SK-N-SH (cell line): ENCODE measurements at regions not wholly inside any gene's neighbourhood (a gene's known extent, or its start where the extent isn't known, plus 50 kb on each side); places are given as distances from the start of the nearest gene placed in this dataset.

Source experiments
- CTCF ChIA-PET: fragments of 300-600, 350-600 bp; formaldehyde crosslinking; extraction: SDS; loops from one replicate; lab custom pipeline; 2021; lab: Yijun Ruan, JAX
- POLR2A ChIA-PET: fragments of 350-600 bp; sonication (Branson Sonifier 250); formaldehyde crosslinking; extraction: SDS; loops from one replicate; lab custom pipeline; 2020; ENCODE audit warnings: antibody characterized with exemption, inconsistent platforms; lab: Yijun Ruan, JAX
- DNase-seq: peaks from one replicate; pipeline ENCODE4 v3.0.0; 2012
- H2AFZ ChIP-seq: fragments of 200-600 bp; sonication (generic); 2 replicates; pipeline ENCODE4 v1.8.1; 2016; ENCODE audit warnings: antibody characterized with exemption, mild to moderate bottlenecking, low read depth
- H3F3A ChIP-seq: fragments of 200-600 bp; sonication (generic); replicated peaks from 2 replicates; pipeline ENCODE3; 2016; ENCODE audit warnings: antibody characterized with exemption, mild to moderate bottlenecking; ENCODE audit not compliant: insufficient read depth
- H3K27ac ChIP-seq, 2 experiments: fragments of 200-500 bp in 1 of 2; fragments of 200-600 bp in 1 of 2; sonication (Bioruptor generic) in 1 of 2; sonication (generic), shearing (Covaris generic) in 1 of 2; 2 replicates each; pipeline versions ENCODE4 v1.5.1 to v1.6.1; 2014 to 2016; ENCODE audit warnings: low read depth in 2 of 2, inconsistent platforms in 1 of 2, low read length in 1 of 2, mild to moderate bottlenecking in 1 of 2, mixed read lengths in 1 of 2
- H3K27me3 ChIP-seq: fragments of 200-600 bp; sonication (generic), shearing (Covaris generic); 2 replicates; pipeline ENCODE4 v1.6.1; 2016; ENCODE audit warnings: mixed run types; ENCODE audit not compliant: insufficient read depth
- H3K36me3 ChIP-seq, 2 experiments: fragments of 200-500 bp in 1 of 2; fragments of 200-600 bp in 1 of 2; sonication (Bioruptor generic) in 1 of 2; sonication (generic) in 1 of 2; replicated peaks in 1 of 2; 2 replicates each; pipeline versions ENCODE3 to v1.5.1; 2014 to 2016; ENCODE audit warnings: low read length in 1 of 2, mild to moderate bottlenecking in 1 of 2; ENCODE audit not compliant: insufficient read depth in 2 of 2, control insufficient read depth in 1 of 2
- H3K4me1 ChIP-seq, 2 experiments: fragments of 200-500 bp in 1 of 2; fragments of 200-600 bp in 1 of 2; sonication (Bioruptor generic) in 1 of 2; sonication (generic), shearing (Covaris generic) in 1 of 2; 2 replicates each; pipeline versions ENCODE4 v1.5.1 to v1.6.1; 2014 to 2016; ENCODE audit warnings: low read depth in 1 of 2, low read length in 1 of 2, mixed run types in 1 of 2; ENCODE audit not compliant: insufficient read depth in 2 of 2, control insufficient read depth in 1 of 2
- H3K4me2 ChIP-seq: fragments of 200-600 bp; sonication (generic), shearing (Covaris generic); 2 replicates; pipeline ENCODE4 v1.6.1; 2017; ENCODE audit warnings: mixed run types
- H3K4me3 ChIP-seq, 2 experiments: fragments of 200-500 bp in 1 of 2; fragments of 200-600 bp in 1 of 2; sonication (Bioruptor generic) in 1 of 2; sonication (generic), shearing (Covaris generic) in 1 of 2; 2 replicates each; pipeline versions ENCODE4 v1.5.1 to v1.8.1; 2014 to 2016; ENCODE audit warnings: low read depth in 2 of 2, inconsistent platforms in 1 of 2, low read length in 1 of 2, mild to moderate bottlenecking in 1 of 2, mixed read lengths in 1 of 2, moderate library complexity in 1 of 2
- H3K79me2 ChIP-seq: fragments of 200-600 bp; sonication (generic); 2 replicates; pipeline ENCODE4 v1.8.1; 2017; ENCODE audit warnings: mild to moderate bottlenecking; ENCODE audit not compliant: insufficient read depth
- H3K9ac ChIP-seq: fragments of 200-600 bp; sonication (generic); 2 replicates; pipeline ENCODE4 v1.6.1; 2017; ENCODE audit warnings: mixed run types
- H3K9me2 ChIP-seq: fragments of 200-600 bp; sonication (generic); 2 replicates; pipeline ENCODE4 v1.6.1; 2017; ENCODE audit warnings: mixed run types
- H3K9me3 ChIP-seq: fragments of 200-600 bp; sonication (generic); 2 replicates; pipeline ENCODE4 v1.6.1; 2017; ENCODE audit warnings: mixed run types, mild to moderate bottlenecking, moderate library complexity
- H4K20me1 ChIP-seq: fragments of 200-600 bp; sonication (generic); 2 replicates; pipeline ENCODE4 v1.6.1; 2017; ENCODE audit warnings: mild to moderate bottlenecking, mixed run types; ENCODE audit not compliant: insufficient read depth
- CTCF ChIP-seq: fragments of 200-600 bp; sonication (generic); IDR thresholded peaks from 2 replicates; pipeline ENCODE4 v1.6.1; 2017; ENCODE audit warnings: antibody characterized with exemption, mild to moderate bottlenecking, moderate library complexity
- ELF1 ChIP-seq: IDR thresholded peaks from 2 replicates; pipeline ENCODE4 v1.4.0; 2012
- EZH2phosphoT487 ChIP-seq: fragments of 200-600 bp; sonication (generic); IDR thresholded peaks from 2 replicates; pipeline ENCODE4 v1.6.1; 2017; ENCODE audit warnings: low read depth, mixed run types, mild to moderate bottlenecking, antibody characterized with exemption, moderate library complexity, borderline replicate concordance
- FOXJ3 ChIP-seq: sonication (generic); formaldehyde crosslinking; IDR thresholded peaks from 2 replicates; pipeline ENCODE4 v1.5.1; 2020; ENCODE audit warnings: mild to moderate bottlenecking, missing genetic modification reagents
- FOXM1 ChIP-seq: IDR thresholded peaks from 2 replicates; pipeline ENCODE4 v1.4.0; 2012; ENCODE audit warnings: low read depth, mild to moderate bottlenecking
- IRF3 ChIP-seq: fragments of 150-350 bp; IDR thresholded peaks from 2 replicates; pipeline ENCODE4 v1.6.1; 2016; ENCODE audit warnings: mild to moderate bottlenecking, low read depth, low read length
- MEF2A ChIP-seq: IDR thresholded peaks from 2 replicates; pipeline ENCODE4 v1.4.0; 2012; ENCODE audit warnings: low read depth, borderline replicate concordance
- MXI1 ChIP-seq: IDR thresholded peaks from 2 replicates; pipeline ENCODE4 v1.6.1; 2012; ENCODE audit warnings: mild to moderate bottlenecking, low read depth, low read length, improper control_type of control experiment
- NFIC ChIP-seq: IDR thresholded peaks from 2 replicates; pipeline ENCODE4 v1.4.0; 2012; ENCODE audit warnings: borderline replicate concordance
- NRF1 ChIP-seq: IDR thresholded peaks from 2 replicates; pipeline ENCODE4 v1.6.1; 2012; ENCODE audit warnings: low read depth, mild to moderate bottlenecking, low read length
- PBX3 ChIP-seq: IDR thresholded peaks from 2 replicates; pipeline ENCODE4; 2012
- POLR2AphosphoS5 ChIP-seq: IDR thresholded peaks from 2 replicates; pipeline ENCODE4 v1.6.1; 2012; ENCODE audit warnings: low read depth, low read length
- REST ChIP-seq: IDR thresholded peaks from 2 replicates; pipeline ENCODE4 v1.6.1; 2012; ENCODE audit warnings: mild to moderate bottlenecking, low read depth, low read length, moderate library complexity
- TCF12 ChIP-seq: IDR thresholded peaks from 2 replicates; pipeline ENCODE4 v1.4.0; 2012
- WGBS: methylation state at CpG from one replicate; pipeline ENCODE4 v1.1.6; 2017; ENCODE audit warnings: low lambda C conversion rate; 5-methylcytosine and 5-hydroxymethylcytosine counted together
- TF ChIP-seq, protein P1 (sequence below): fragments of 150-350 bp; IDR thresholded peaks from 2 replicates; pipeline ENCODE4 v1.6.1; 2017; ENCODE audit warnings: antibody characterized with exemption, low read length, low read depth, borderline replicate concordance
- TF ChIP-seq, protein P2 (sequence below): IDR thresholded peaks from 2 replicates; pipeline ENCODE4 v1.4.0; 2012; ENCODE audit warnings: low read depth, borderline replicate concordance

DNA sequence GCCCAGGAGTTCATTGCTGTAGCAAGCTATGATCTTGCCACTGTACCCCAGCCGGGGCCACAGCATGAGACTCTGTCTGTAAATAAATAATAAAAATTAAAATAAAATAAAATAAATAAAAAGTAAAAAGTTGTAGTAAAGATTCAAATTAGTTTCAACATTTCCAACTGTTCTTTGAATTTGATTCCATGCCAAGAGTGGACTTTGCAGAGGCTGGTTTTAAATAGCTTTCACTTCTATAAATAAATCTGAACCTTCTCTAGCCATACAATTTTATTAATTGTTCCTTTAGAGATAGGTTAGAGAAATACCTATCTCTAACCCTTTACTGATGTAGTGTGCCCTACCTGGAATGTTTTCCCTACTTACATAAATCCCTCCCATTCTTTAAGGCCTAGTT, 129.7 kb upstream of the SLIT3 start:
- H3K4me1 ChIP-seq = no peaks in the 10 kb centered on the region; a peak in 2 of 4 replicates
- no peaks in the 10 kb centered on the region for H3K9me2 ChIP-seq
- no peak overlapping the region for H3K27ac ChIP-seq
- TF ChIP-seq TCF12 = no peak
- TF ChIP-seq POLR2AphosphoS5 = no peak
- TF ChIP-seq NRF1 = no peak
- TF ChIP-seq NFIC = no peak
- TF ChIP-seq IRF3 = no peak
- TF ChIP-seq EZH2phosphoT487 = no peak
- TF ChIP-seq FOXM1 = no peak
- no peak for TF ChIP-seq PBX3
- no peak for TF ChIP-seq REST
- no peak for TF ChIP-seq MXI1
- no peak for TF ChIP-seq MEF2A
- TF ChIP-seq ELF1 = no peak
- TF ChIP-seq, protein P1, sequence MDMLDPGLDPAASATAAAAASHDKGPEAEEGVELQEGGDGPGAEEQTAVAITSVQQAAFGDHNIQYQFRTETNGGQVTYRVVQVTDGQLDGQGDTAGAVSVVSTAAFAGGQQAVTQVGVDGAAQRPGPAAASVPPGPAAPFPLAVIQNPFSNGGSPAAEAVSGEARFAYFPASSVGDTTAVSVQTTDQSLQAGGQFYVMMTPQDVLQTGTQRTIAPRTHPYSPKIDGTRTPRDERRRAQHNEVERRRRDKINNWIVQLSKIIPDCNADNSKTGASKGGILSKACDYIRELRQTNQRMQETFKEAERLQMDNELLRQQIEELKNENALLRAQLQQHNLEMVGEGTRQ = no peak
- TF ChIP-seq CTCF = no peak
- TF ChIP-seq, protein P2, sequence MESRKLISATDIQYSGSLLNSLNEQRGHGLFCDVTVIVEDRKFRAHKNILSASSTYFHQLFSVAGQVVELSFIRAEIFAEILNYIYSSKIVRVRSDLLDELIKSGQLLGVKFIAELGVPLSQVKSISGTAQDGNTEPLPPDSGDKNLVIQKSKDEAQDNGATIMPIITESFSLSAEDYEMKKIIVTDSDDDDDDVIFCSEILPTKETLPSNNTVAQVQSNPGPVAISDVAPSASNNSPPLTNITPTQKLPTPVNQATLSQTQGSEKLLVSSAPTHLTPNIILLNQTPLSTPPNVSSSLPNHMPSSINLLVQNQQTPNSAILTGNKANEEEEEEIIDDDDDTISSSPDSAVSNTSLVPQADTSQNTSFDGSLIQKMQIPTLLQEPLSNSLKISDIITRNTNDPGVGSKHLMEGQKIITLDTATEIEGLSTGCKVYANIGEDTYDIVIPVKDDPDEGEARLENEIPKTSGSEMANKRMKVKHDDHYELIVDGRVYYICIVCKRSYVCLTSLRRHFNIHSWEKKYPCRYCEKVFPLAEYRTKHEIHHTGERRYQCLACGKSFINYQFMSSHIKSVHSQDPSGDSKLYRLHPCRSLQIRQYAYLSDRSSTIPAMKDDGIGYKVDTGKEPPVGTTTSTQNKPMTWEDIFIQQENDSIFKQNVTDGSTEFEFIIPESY = no peak
- no peak for TF ChIP-seq FOXJ3 (CRISPR knock-in tag)
- H3K4me2 ChIP-seq = no peak overlapping the region
- no peaks in the 10 kb centered on the region for H3K36me3 ChIP-seq
- no peak overlapping the region for H3K4me3 ChIP-seq
- 100% methylated on average over 1 of the region's 1 CpG for WGBS
- no peaks in the 10 kb centered on the region for H3F3A ChIP-seq
- POLR2A ChIA-PET = no interaction called here
- no peaks in the 10 kb centered on the region for H3K9me3 ChIP-seq
- no peak overlapping the region for H2AFZ ChIP-seq
- no peaks in the 10 kb centered on the region for H4K20me1 ChIP-seq
- no peak for DNase-seq
- no peak overlapping the region for H3K9ac ChIP-seq
- no peaks in the 10 kb centered on the region for H3K79me2 ChIP-seq
- no peaks in the 10 kb centered on the region for H3K27me3 ChIP-seq
- CTCF ChIA-PET = no interaction called here
